GM12878 (cell line): ENCODE measurements at regions not wholly inside any gene's neighbourhood (a gene's known extent, or its start where the extent isn't known, plus 50 kb on each side); places are given as distances from the start of the nearest gene placed in this dataset.

Source experiments
- CTCF ChIP-seq, 3 experiments: IDR thresholded peaks in 2 of 3; conservative IDR thresholded peaks in 1 of 3; 2 replicates each; pipeline ENCODE4 v1.5.1; 2011; ENCODE audit warnings: low read depth in 3 of 3, low read length in 3 of 3, mild to moderate bottlenecking in 3 of 3, control low read depth in 2 of 3, moderate library complexity in 2 of 3, inconsistent platforms in 1 of 3, mixed read lengths in 1 of 3; ENCODE audit not compliant: control insufficient read depth in 2 of 3, insufficient read depth in 1 of 3; ENCODE audit errors: extremely low read depth in 1 of 3
- ESRRA ChIP-seq: IDR thresholded peaks from 2 replicates; pipeline ENCODE4 v1.6.1; 2012; ENCODE audit warnings: mild to moderate bottlenecking, low read length, improper control_type of control experiment
- GABPA ChIP-seq: IDR thresholded peaks from 2 replicates; pipeline ENCODE4 v1.6.1; 2014; ENCODE audit warnings: antibody characterized with exemption, low read depth, mild to moderate bottlenecking, inconsistent platforms
- POLR2AphosphoS5 ChIP-seq: IDR thresholded peaks from 2 replicates; pipeline ENCODE4 v1.6.1; 2011; ENCODE audit warnings: mild to moderate bottlenecking, low read length, inconsistent platforms
- RCOR1 ChIP-seq: conservative IDR thresholded peaks from 2 replicates; pipeline ENCODE4 v1.6.1; 2012; ENCODE audit warnings: low read depth, low read length, improper control_type of control experiment
- SP1 ChIP-seq: IDR thresholded peaks from one replicate; pipeline ENCODE4 v1.6.1; 2011; ENCODE audit warnings: low read depth, low read length
- SREBF2 ChIP-seq: IDR thresholded peaks from 2 replicates; pipeline ENCODE4 v1.6.1; 2012; ENCODE audit warnings: mild to moderate bottlenecking, low read length
- SUZ12 ChIP-seq: fragments of 200-600 bp; sonication (generic); IDR thresholded peaks from one replicate; pipeline ENCODE4 v1.6.1; 2018; ENCODE audit warnings: antibody characterized with exemption, mild to moderate bottlenecking; ENCODE audit not compliant: unreplicated experiment
- ZNF24 ChIP-seq: fragments of 450-650 bp; IDR thresholded peaks from 2 replicates; pipeline ENCODE4 v1.6.1; 2017; ENCODE audit warnings: antibody characterized with exemption, mild to moderate bottlenecking

- TF ChIP-seq ESRRA (no peak), SUZ12 (no peak), SP1 (no peak), ZNF24 (no peak), CTCF (IDR thresholded peaks at IDR 0.05 in 2 of 3, conservative IDR thresholded peaks at IDR 0.05 in 1 of 3; ENCODE audit: control insufficient read depth in 2 of 3, extremely low read depth in 1 of 3, insufficient read depth in 1 of 3, low read depth in 3 of 3, low read length in 3 of 3) (no peak), RCOR1 (no peak), SREBF2 (no peak), GABPA (no peak), POLR2AphosphoS5 (no peak)
Measured at GRCh38 chr22:48630848-48631247, 1196.8 kb downstream of the BRD1 start.
